Caki2 (cell line): ENCODE measurements at regions not wholly inside any gene's neighbourhood (a gene's known extent, or its start where the extent isn't known, plus 50 kb on each side); places are given as distances from the start of the nearest gene placed in this dataset.

ENCODE experiments used
- DNase-seq: peaks from one replicate; pipeline ENCODE4 v3.0.0-alpha.2; 2015; ENCODE audit warnings: low read depth
- in situ Hi-C: cut with HindIII; loops from 2 replicates; pipeline ENCODE4 v1.10.0; 2016; ENCODE audit warnings: low sequenced_read_pairs, low pct_unique_long_range_greater_than_20kb, mixed read lengths

DNA sequence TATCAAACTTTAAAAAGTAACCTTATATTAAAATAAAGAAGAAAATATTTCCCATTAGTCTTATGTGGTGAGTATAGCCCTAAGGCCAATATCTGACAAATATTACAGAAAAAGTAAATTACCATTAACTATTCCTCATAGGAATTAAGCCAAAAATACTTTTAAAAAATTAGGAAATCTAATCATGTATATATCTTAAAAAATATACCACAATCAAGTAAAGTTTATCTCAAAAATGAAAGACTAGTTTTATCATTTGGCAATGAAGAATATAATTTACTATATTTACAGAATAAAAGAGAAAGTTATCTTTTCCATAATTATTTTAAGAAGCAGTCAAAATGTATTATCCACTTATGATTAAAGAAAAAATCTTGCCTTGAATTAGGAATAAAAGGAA, 458.8 kb upstream of the ZNF462 start:
- in situ Hi-C loops: no loop called here
- no peak for DNase-seq

DNA sequence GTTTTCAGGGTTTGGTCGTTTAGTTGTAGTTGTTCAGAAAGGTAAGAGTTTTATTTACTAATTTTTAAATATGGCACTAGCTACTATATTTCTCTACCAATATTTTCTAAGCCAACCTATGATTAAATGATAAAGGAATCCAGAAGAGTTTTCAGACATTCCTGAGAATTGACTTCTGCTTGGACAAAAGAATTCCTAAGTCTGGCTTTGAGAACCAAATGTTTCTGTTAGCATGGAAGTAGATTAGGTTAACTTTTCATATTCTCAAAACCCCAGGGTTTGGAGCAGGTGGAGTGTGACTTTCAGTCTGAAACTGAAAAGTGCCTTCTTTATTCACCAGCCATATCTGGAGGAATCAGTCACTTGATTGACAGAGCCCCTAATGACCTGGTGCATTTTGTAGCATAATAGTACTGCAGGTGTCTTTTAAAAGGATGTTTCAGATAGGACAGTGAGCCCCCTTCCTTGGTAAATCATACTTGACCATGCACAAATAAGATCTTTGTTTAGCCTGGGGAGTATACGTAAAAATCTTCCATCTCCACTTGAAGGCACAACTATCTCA, 457.0 kb upstream of the ZNF462 start:
- no peak for DNase-seq
- in situ Hi-C loops: no loop called here

DNA sequence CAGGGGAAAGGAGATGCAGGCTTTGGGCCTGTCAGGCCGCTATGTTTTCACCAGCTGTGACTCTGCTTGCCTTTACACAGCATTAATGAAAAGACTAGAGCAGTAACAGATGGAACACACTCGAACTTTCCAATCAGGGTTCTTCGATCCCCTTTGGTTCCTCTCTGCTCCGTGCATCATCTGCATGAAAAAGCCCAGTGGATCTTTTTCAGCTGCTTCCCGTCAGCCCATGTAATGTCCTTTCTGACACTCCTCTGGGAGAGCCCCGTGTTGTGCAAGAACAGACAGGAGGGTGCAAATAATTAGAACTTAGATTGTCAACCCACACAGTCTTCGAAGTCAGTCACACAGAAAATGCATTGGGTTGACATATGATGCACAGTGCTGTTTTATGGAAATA, 448.9 kb upstream of the ZNF462 start:
- DNase-seq: no peak
- in situ Hi-C loops: no loop called here

DNA sequence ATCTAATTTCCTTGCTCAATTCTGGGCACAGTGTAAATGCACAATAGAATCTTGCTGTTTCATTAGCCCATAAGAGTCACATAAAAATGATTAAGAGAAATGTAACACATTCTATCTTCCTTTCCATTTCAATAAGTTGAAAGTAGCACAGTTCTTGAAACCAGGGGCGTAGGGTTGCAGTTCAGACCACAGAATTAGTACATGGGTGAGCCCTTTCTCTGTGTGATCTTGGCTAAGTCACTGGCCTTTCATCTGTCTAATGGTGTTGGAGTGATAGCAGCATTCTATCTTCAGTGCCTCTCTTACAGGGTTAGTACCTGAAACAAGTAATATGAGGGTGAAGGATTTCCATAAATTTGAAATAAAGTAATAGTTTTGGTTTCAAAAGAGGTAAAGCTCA, 445.3 kb upstream of the ZNF462 start:
- DNase-seq: no peak
- in situ Hi-C loops: no loop called here

DNA sequence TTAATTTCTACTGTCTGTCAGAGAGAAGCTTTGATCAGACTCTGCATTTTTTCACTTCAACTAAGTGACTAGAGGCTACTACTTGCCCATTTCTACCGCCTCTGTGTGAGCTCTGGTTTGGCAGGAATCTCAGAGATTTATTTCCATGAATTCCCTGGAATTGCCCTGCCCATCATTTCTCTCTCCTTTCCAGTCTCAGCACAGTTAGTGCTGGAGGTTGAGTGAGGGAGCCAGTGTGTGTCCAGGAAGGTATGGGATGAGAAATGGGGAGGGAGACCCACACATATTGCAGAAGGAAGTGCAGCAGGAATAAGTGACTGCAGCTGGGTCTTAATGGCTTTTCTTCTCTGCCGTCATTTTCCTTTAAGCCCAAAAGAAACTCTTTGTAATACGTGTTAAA, 443.1 kb upstream of the ZNF462 start:
- in situ Hi-C loops: no loop called here

DNA sequence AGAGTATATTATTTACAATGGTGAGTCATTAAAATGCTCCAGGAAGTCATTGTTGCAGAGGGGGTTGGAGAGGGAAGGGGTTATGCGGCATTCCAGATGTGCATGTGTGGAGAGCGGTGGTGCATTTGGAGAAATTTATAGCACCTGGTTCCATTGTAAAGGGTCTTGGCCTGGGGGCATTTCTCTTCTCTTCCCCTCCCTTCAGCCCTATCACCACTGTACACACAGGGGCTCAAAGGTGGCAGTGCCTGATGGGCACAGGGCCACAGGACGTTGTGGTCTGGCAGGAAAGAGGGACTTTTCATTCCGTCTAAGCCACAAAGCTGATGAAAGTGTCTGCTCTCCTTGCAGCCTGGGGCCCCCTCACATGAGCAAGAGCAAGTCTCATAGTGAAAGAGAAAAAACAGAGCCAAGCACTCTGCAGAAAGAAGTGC, 442.4 kb upstream of the ZNF462 start:
- in situ Hi-C loops: no loop called here
- DNase-seq: peak; percentile 22

More for the DNA sequence above, 443.1 kb upstream of the ZNF462 start:
- DNase-seq: no peak

DNA sequence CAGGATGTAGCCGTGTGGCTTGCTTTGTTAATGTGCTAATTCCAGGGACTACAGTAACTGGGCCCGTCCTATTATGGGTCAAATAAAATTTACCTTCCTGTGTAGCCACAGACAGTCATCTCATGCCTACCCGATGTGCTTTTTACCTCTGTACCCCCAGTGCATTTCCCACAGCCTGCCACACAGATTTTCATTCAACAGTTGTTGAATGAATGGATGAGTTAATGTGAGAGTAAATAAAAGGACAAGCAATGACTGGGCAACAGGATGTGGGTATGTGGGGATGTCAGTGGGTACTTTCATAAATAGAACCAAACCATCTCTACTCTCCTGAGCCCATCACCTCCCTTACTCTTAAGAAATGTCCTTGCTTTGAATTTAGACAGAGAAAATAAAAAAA, 441.2 kb upstream of the ZNF462 start:
- no peak for DNase-seq

DNA sequence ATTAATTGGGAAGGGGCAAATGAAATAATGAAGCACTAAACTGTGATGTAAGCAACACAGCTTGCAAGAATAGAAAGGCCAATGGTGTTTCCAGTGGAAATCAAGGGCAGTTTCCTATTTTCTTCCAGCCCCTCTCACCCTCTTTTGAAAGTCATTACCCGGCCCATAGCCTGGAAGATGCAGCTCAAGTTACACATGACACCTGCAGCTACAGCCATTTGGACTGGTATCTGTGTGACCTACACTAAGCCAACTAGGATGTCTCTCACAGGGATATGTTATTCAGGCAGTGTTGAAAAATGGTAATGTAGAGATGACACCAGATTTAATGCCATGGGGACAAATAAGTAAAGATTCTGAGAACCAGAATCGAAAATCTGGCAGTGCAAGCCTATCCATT, 439.4 kb upstream of the ZNF462 start:
- in situ Hi-C loops: no loop called here

More for the DNA sequence above, 441.2 kb upstream of the ZNF462 start:
- in situ Hi-C loops: no loop called here

DNA sequence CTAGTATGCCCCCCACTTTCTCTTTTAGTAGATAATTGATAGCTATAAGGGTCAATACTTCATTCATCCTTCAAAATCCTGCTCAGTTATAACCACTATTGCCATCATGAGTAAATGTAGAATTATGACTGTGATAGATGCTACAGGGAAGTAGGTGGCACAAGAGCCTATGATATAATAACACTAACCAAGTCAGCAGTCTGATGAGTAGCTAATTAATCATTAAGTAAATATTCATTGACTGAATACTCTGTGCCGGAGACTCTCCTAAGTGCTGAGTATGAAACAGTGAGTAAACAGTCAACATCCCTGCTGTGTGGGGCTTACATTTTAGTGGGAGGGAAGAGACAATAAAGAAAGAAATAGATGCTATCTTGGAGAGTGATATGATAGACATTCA, 430.3 kb upstream of the ZNF462 start:
- in situ Hi-C loops: no loop called here
- no peak for DNase-seq

More for the DNA sequence above, 439.4 kb upstream of the ZNF462 start:
- DNase-seq: no peak

DNA sequence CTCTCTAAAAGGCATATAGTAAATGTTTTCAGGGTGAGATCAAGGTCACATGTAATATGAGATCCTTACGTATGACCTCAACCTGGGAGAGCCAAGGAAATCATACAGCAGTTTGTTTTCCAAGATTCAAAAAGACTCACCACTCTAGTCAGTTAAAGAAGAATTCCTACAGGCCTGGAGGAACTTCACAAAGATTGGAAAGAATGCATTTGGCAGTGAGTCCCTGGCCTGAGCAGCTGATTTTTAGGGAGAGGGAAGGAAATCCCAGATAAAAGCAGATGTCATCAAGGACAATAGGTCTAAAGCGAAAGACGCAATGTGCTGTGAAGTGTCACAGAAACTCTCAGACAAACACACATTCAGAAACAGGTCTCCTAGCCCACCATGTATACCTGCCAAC, 424.0 kb upstream of the ZNF462 start:
- no peak for DNase-seq
- in situ Hi-C loops: no loop called here

DNA sequence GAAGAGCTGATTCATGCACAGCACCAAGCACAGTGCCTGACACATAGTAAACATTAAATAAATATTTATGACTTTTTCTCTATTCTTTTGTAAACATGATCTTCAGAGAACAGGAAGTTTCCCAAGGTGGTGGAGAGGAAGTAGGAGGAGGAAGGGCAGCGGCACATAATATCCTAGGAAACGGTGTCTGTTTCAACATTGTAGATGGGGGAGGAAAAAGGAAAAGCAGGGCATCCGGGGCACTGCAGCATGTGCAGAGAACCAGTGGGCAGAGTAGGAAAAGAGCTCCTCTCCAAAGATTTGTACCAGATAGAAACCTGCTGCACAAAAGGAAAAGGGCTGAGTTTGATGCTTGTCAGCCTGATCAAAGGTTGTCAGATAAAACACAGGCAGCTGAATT, 421.7 kb upstream of the ZNF462 start:
- in situ Hi-C loops: no loop called here

DNA sequence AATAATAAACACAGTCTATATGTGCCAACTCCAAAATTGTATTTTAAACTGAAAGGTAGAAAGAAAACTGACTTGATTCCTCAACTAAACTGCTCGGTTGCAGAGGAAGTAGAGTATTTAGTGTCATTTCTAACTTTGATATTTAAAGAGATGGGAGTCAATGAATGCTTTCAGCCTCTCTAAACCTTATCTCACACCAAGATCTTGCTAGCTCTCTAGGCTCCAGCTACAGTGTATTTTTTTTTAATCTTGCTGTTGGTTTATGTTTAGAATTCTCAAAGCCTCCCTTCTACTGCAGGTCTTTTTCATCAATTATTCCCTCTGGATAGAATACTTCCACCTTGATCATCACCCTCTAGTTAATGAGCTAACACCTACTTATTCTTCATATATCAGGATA, 419.4 kb upstream of the ZNF462 start:
- DNase-seq: no peak

More for the DNA sequence above, 421.7 kb upstream of the ZNF462 start:
- DNase-seq: no peak

DNA sequence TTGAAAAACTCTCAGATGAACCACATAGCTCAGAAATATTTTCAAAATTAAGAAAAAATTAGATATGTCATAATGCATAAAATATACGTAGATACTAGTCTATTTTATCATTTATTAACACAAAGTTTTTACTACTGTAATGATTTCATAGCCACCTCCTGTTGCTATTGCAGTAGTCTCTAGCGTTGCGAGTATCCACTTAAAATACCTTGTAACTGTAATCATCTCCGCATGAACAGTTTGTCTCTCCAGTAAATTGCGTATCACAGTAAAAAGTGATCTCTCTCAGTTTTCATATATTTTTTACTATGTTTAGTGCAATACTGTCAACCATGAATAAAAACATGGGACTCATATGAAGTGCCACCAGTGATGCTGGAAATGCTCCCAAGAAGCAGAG, 417.9 kb upstream of the ZNF462 start:
- in situ Hi-C loops: no loop called here
- no peak for DNase-seq

More for the DNA sequence above, 419.4 kb upstream of the ZNF462 start:
- in situ Hi-C loops: no loop called here

DNA sequence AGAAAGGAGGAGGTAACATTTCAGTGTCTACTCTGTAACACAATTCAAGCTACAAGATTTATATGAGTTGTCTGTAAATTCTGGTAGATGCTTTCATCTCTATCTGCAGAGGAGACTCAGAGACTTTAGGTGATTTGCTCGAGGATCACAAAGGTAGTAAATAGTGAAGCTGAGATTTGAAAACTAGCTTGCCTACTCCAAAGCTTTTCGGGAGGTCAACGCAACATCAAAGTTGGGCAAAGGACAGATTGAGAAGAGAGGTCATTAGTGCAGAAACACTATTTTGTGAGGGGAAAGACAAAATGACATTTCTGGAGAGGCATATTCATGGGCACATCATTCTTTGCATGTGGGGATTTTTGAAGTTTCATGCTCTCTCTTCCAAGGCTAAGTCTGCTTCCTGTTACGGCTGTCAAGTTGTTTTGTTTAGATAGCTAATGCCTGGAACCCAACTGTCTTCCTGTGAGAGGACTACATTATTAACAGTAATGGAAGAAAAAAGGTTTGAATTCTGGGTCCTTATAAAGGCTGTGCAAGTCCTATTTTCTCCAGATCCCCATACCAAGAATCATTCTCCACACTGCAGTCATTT, 413.5 kb upstream of the ZNF462 start:
- in situ Hi-C loops: no loop called here
- DNase-seq: no peak

DNA sequence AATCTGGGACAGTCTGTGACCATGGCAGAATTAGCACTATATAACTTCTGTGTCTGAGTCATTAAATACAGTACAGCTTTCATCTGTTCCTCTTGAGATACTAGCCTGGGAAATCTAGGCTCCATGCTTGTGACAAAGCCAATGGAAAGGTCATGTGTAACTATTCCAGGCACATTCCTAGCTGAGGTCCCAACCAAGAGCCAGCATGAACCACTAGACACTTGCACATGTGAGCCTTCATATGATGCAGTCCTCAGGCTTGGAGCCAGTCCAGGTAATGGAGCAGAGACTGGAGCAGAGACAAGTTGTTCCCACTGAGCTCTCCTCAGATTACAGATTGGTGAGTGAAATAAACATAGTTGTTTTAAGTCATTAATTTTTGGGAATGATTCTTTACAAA, 412.4 kb upstream of the ZNF462 start:
- in situ Hi-C loops: no loop called here

DNA sequence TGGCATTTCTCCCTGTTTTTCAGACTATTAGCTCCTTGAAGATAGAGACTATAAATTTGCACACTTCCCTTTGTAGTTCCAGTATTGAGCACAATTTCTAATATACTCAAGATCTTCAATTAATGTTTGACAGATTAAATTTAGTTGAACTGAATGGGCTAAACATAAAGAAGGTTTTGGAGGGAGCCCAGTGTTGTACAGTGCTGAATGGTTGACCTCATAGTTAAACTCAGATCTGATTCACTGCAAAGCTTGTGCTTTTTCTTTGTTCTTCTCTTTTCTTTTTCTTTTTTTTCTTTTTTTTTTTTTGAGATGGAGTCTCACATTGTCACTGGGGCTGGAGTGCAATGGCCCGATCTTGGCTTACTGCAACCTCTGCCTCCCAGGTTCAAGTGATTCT, 411.7 kb upstream of the ZNF462 start:
- in situ Hi-C loops: no loop called here
- DNase-seq: no peak

More for the DNA sequence above, 412.4 kb upstream of the ZNF462 start:
- DNase-seq: no peak

DNA sequence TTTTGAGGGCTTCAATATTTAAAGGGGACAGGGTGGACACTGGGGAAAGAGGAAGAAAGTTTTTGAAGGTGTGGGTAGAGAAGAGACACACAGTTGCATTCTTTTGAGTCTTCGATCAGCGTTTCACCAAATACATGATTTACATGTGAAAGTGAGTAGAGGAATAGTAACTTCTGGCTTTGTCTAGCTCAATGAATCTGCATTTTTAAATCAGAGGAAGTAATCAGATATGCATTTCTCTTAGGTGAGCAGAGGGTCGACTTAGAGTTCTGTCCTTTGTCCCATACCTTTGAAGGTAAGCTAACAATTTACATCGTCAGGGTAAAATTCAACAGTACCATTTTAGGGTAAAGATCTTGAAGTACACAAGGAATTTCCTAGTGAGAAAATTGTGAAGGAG, 406.4 kb upstream of the ZNF462 start:
- DNase-seq: no peak
- in situ Hi-C loops: no loop called here

DNA sequence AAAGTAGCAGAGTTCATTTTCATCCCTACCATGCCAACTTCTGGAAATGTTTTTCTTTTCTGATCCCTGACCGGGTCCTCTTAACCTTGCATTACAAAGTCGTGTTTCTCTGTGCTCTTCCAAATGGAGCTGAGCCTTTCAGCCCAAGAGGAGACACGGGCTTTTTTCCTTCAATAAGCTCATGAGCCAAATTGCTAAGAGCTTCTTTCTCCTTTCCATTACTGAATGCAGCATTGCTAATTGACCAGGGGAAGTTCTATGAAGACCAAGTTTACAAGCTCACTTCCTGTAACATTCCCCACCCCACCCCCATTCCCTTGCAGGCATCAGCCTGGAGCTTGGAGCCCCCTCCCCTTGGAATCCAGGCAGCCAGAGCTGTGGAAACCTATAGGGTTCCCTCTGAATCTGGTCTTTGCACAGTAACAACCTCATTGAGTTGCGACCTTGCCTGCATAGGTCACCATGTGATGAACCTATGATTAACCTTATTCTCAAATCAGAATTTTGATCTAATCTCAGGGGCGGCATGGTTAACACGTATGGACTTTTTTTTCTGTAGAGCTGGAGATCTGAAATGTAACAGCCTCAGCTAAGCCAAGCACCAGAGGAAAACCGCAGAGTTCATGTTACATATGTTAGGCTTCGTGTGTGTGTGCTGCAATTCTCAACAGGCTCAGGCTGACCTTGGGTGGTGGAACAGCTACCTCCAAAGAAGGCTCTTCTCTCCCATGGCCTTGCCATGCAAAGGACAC, 395.7 kb upstream of the ZNF462 start:
- in situ Hi-C loops: no loop called here
- no peak for DNase-seq

DNA sequence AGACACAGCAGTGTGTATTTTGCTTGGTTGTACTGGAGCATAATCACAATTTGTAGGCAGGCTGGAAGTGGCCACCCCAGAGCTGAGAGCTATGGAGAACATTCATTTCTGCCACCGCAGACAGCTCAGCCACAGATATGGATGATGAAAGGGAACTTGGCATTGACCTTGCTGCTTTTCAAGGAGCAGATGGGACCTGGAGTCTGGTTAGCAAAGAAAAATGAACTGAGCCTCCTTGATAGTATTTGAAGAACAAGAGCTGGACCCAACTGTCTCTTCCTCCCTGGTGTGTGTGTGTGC, 395.2 kb upstream of the ZNF462 start:
- in situ Hi-C loops: no loop called here

DNA sequence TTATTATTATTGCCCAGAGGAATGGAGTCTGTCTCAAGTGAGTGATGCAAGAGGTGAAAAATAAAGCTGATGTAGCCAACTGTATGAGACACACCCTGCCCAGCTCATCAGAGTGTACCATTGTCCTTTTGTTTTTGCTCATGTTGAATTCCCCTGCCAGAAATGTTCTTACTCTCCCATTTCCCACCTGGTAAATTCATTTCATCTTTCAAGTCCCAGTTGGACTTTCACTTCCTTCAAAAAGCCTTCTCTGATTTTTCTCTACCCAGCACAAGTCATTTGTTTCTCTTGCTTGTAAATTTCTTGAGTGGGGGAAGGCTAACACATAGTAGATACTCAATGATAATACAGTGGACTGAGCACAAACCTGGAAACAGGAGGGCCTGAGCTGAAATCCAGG, 394.5 kb upstream of the ZNF462 start:
- DNase-seq: no peak
- in situ Hi-C loops: no loop called here

More for the DNA sequence above, 395.2 kb upstream of the ZNF462 start:
- no peak for DNase-seq
